Stomach smooth muscle (tissue), 2 donors: ENCODE measurements at regions not wholly inside any gene's neighbourhood (a gene's known extent, or its start where the extent isn't known, plus 50 kb on each side); places are given as distances from the start of the nearest gene placed in this dataset.
"Not testable (repeated sequence)": the region's sequence is repeated elsewhere in the genome, so short reads cannot be mapped to it uniquely, and the experiment has no call there.

Experiments
- H3K27ac ChIP-seq: one replicate; pipeline ENCODE4 v1.7.0; 2013; ENCODE audit warnings: mild to moderate bottlenecking, low read length, inconsistent platforms
- H3K27me3 ChIP-seq, 2 donors: one replicate each; pipeline ENCODE4 v1.7.0; 2013; ENCODE audit warnings: low read length in 2 of 2; ENCODE audit not compliant: insufficient read depth in 2 of 2, control insufficient read depth in 1 of 2
- H3K36me3 ChIP-seq, 2 donors: one replicate each; pipeline ENCODE4 v1.7.0; 2013; ENCODE audit warnings: low read length in 2 of 2; ENCODE audit not compliant: control insufficient read depth in 2 of 2, insufficient read depth in 2 of 2
- H3K4me1 ChIP-seq: one replicate; pipeline ENCODE4 v1.7.0; 2013; ENCODE audit warnings: low read length; ENCODE audit not compliant: control insufficient read depth, insufficient read depth
- H3K4me3 ChIP-seq, 2 donors: one replicate each; pipeline ENCODE4 v1.7.0; 2013; ENCODE audit warnings: low read length in 2 of 2
- H3K9ac ChIP-seq, 2 donors: one replicate each; pipeline ENCODE4 v1.7.0; 2013; ENCODE audit warnings: low read length in 2 of 2, mild to moderate bottlenecking in 1 of 2
- H3K9me3 ChIP-seq, 2 donors: one replicate each; pipeline ENCODE4 v1.7.0; 2013; ENCODE audit warnings: low read length in 2 of 2; ENCODE audit not compliant: control insufficient read depth in 2 of 2
- donor health status: healthy.
- donor health status: Pancreatic carcinoma.

- no peak overlapping the region for H3K9ac ChIP-seq
- H3K27ac ChIP-seq = no peak overlapping the region
- no peaks in the 10 kb centered on the region for H3K36me3 ChIP-seq
- no peaks in the 10 kb centered on the region for H3K27me3 ChIP-seq
- no peak overlapping the region for H3K4me3 ChIP-seq
- no peaks in the 10 kb centered on the region for H3K4me1 ChIP-seq
- H3K9me3 ChIP-seq = no peaks in the 10 kb centered on the region
These were observed 849.4 kb downstream of the DACH1 start for GRCh38 chr13:71017607-71018006.

GRCh38 chr13:71015516-71015915 is 851.5 kb downstream of the DACH1 start:
- H3K4me3 ChIP-seq = no peak overlapping the region
- no peaks in the 10 kb centered on the region for H3K27me3 ChIP-seq
- no peak overlapping the region for H3K9ac ChIP-seq
- no peaks in the 10 kb centered on the region for H3K9me3 ChIP-seq
- H3K4me1 ChIP-seq = no peaks in the 10 kb centered on the region
- no peak overlapping the region for H3K27ac ChIP-seq
- no peaks in the 10 kb centered on the region for H3K36me3 ChIP-seq

- no peak overlapping the region for H3K4me3 ChIP-seq
- no peaks in the 10 kb centered on the region for H3K27me3 ChIP-seq
- H3K36me3 ChIP-seq = no peaks in the 10 kb centered on the region
- no peak overlapping the region for H3K27ac ChIP-seq
- no peaks in the 10 kb centered on the region for H3K4me1 ChIP-seq
- no peak overlapping the region for H3K9ac ChIP-seq
- H3K9me3 ChIP-seq = no peaks in the 10 kb centered on the region
These were observed 852.0 kb downstream of the DACH1 start for GRCh38 chr13:71015021-71015420.

- Histone ChIP-seq H3K27me3 (no peaks in the 10 kb centered on the region), H3K4me3 (no peak overlapping the region), H3K9ac (no peak overlapping the region)
These were observed 861.1 kb downstream of the DACH1 start for GRCh38 chr13:71005919-71006318.

GRCh38 chr13:70995338-70995737 is 871.7 kb downstream of the DACH1 start:
- Histone ChIP-seq H3K9me3 (no peaks in the 10 kb centered on the region), H3K4me1 (no peaks in the 10 kb centered on the region), H3K9ac (no peak overlapping the region), H3K36me3 (no peaks in the 10 kb centered on the region), H3K27ac (no peak overlapping the region), H3K4me3 (no peak overlapping the region), H3K27me3 (no peaks in the 10 kb centered on the region)

More at GRCh38 chr13:71005919-71006318, 861.1 kb downstream of the DACH1 start:
- Histone ChIP-seq H3K9me3 (no peaks in the 10 kb centered on the region), H3K36me3 (no peaks in the 10 kb centered on the region), H3K27ac (no peak overlapping the region), H3K4me1 (no peaks in the 10 kb centered on the region)

- H3K36me3 ChIP-seq = no peaks in the 10 kb centered on the region
- H3K27ac ChIP-seq = no peak overlapping the region
- H3K27me3 ChIP-seq = no peaks in the 10 kb centered on the region
- no peaks in the 10 kb centered on the region for H3K4me1 ChIP-seq
- no peak overlapping the region for H3K4me3 ChIP-seq
- H3K9me3 ChIP-seq = no peaks in the 10 kb centered on the region
- no peak overlapping the region for H3K9ac ChIP-seq
These were observed 872.8 kb downstream of the DACH1 start for GRCh38 chr13:70994191-70994590.

GRCh38 chr13:70987043-70987442 is 878.8 kb upstream of the KLHL1 start:
- Histone ChIP-seq H3K36me3 (no peaks in the 10 kb centered on the region), H3K27ac (no peak overlapping the region), H3K27me3 (no peaks in the 10 kb centered on the region), H3K9me3 (no peaks in the 10 kb centered on the region), H3K4me1 (no peaks in the 10 kb centered on the region), H3K4me3 (no peak overlapping the region), H3K9ac (no peak overlapping the region)

GRCh38 chr13:70985371-70985770 is 877.1 kb upstream of the KLHL1 start:
- Histone ChIP-seq H3K4me3 (no peak overlapping the region), H3K36me3 (no peaks in the 10 kb centered on the region), H3K4me1 (no peaks in the 10 kb centered on the region)

GRCh38 chr13:70981219-70981618 is 873.0 kb upstream of the KLHL1 start:
- not testable (repeated sequence) for H3K4me3 ChIP-seq, H3K4me1 ChIP-seq, H3K9me3 ChIP-seq, H3K27ac ChIP-seq, H3K27me3 ChIP-seq, H3K9ac ChIP-seq, H3K36me3 ChIP-seq

More at GRCh38 chr13:70985371-70985770, 877.1 kb upstream of the KLHL1 start:
- no peaks in the 10 kb centered on the region for H3K27me3 ChIP-seq
- H3K9ac ChIP-seq = no peak overlapping the region
- H3K27ac ChIP-seq = no peak overlapping the region
- H3K9me3 ChIP-seq = no peaks in the 10 kb centered on the region

- Histone ChIP-seq H3K4me1 (no peaks in the 10 kb centered on the region), H3K9ac (no peak overlapping the region), H3K27me3 (no peaks in the 10 kb centered on the region), H3K4me3 (no peak overlapping the region), H3K36me3 (no peaks in the 10 kb centered on the region), H3K9me3 (no peaks in the 10 kb centered on the region), H3K27ac (no peak overlapping the region)
These were observed 861.1 kb upstream of the KLHL1 start for GRCh38 chr13:70969321-70969720.

GRCh38 chr13:70967564-70967963 is 859.3 kb upstream of the KLHL1 start:
- no peak overlapping the region for H3K27ac ChIP-seq
- no peak overlapping the region for H3K9ac ChIP-seq
- no peaks in the 10 kb centered on the region for H3K9me3 ChIP-seq
- no peaks in the 10 kb centered on the region for H3K4me1 ChIP-seq
- no peaks in the 10 kb centered on the region for H3K27me3 ChIP-seq
- no peak overlapping the region for H3K4me3 ChIP-seq
- H3K36me3 ChIP-seq = no peaks in the 10 kb centered on the region
